PC-9 (cell line): ENCODE measurements at regions not wholly inside any gene's neighbourhood (a gene's known extent, or its start where the extent isn't known, plus 50 kb on each side); places are given as distances from the start of the nearest gene placed in this dataset.

Source experiments
- EZH2 ChIP-seq: fragments of 200-600 bp; sonication (generic); IDR thresholded peaks from 2 replicates; pipeline ENCODE4 v1.8.0; 2017; ENCODE audit warnings: antibody characterized with exemption, low read depth
- TF ChIP-seq, protein P1 (sequence below): fragments of 200-600 bp; sonication (generic); conservative IDR thresholded peaks from 2 replicates; pipeline ENCODE4 v1.6.1; 2017; ENCODE audit warnings: mixed run types, antibody characterized with exemption, mild to moderate bottlenecking, moderate library complexity

- TF ChIP-seq, protein P1, sequence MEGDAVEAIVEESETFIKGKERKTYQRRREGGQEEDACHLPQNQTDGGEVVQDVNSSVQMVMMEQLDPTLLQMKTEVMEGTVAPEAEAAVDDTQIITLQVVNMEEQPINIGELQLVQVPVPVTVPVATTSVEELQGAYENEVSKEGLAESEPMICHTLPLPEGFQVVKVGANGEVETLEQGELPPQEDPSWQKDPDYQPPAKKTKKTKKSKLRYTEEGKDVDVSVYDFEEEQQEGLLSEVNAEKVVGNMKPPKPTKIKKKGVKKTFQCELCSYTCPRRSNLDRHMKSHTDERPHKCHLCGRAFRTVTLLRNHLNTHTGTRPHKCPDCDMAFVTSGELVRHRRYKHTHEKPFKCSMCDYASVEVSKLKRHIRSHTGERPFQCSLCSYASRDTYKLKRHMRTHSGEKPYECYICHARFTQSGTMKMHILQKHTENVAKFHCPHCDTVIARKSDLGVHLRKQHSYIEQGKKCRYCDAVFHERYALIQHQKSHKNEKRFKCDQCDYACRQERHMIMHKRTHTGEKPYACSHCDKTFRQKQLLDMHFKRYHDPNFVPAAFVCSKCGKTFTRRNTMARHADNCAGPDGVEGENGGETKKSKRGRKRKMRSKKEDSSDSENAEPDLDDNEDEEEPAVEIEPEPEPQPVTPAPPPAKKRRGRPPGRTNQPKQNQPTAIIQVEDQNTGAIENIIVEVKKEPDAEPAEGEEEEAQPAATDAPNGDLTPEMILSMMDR: no peak
- no peak for TF ChIP-seq EZH2
Measured at GRCh38 chr11:91163619-91164451, 941.0 kb upstream of the CHORDC1 start.
